ENCODE measurements at regions not wholly inside any gene's neighbourhood (a gene's known extent, or its start where the extent isn't known, plus 50 kb on each side); places are given as distances from the start of the nearest gene placed in this dataset.
"Not testable (repeated sequence)": the region's sequence is repeated elsewhere in the genome, so short reads cannot be mapped to it uniquely, and the experiment has no call there.

DNA sequence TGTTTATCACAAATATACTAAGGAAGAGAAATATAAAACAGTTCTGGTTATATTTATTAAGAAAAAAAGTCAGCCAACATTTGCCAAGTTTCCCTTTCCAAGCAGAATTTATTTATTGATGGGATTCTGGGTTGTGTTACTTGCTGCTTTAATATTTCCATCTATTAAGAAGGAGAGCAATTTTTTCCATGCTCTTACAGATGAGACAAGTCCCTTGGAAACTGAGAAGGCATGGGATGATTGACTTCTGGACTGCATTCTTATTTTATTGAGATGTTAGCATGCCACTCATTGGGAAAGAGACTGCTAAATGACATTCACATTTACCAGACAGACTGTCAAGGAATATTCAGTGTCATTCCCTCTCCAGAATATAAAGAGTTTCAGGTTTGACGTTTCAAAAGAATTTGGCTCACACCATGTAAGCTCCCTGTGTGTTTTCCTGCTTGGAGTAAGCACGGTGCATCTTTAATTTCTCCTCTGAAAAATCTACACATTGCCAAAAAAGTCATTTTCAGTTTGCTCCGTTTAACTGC lies 1565.2 kb upstream of the GOT2 start:
- DNase-seq (ENCODE audit: low read depth) = no peak

DNA sequence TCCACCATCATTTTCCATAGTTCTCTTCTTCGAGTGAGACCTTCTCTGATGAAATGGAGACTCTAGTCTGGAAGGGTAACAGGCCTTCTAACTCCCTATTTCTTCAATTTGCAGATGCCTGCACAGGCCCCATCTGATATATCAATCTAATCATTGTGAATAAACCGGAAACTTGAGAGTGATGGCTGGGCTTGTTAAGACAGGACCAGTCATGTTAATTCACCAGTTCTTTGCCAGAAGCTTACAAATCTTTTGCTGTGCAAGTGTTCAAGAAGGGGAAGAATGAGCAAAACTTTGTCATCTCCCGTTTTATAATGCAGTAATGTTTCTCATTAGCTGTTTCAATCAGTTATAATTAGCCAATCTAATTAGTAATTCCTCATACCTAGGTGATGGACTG lies 1561.3 kb upstream of the GOT2 start:
- no peak for DNase-seq (ENCODE audit: low read depth)

DNA sequence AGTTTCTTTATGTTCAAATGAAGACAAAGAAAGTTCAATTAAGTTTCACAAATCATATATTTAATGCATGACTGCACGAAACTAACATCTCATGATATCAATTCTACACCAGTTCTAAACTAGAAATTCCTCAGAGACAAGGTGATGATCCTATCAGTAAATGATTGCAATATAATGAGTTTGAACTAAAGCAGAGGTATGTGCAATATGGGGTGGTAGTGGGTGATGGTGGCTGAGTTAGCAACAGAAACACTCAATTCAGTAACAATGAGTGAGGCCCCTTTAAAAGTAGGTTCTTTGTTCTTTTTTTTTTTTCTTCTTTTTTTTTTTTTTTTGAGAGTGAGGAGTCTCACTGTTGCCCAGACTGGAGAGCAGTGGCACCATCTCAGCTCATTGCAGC lies 1551.7 kb upstream of the GOT2 start:
- DNase-seq (ENCODE audit: low read depth) = no peak

DNA sequence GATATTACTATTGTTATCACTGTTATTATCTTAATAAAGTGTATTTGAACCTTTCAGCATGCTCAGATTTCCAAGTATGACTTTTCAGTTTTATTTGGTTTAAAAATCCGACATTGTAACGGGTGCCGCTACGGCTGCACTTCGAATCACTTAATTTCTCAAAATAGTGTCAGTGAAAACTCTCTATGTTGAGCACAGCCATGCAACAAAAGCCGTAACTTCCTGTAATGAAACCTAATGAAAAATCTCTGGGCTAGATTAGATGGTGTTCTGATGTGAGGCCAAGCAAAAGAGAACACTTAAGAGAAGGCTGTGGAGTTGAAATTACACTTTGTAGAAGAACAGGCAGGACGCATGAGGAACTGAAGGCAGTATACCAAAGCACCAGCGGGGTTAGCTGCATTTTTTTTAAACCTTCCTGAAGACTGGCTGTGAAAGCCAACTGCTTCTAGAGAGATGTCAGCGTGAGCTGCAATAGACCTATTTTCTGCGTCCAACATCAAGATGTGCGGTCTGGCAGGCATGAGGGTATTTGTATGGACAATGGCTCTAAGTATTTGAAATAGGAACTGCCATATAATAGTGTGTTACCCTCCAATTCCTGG lies 1545.0 kb upstream of the GOT2 start:
- DNase-seq (ENCODE audit: low read depth) = no peak

DNA sequence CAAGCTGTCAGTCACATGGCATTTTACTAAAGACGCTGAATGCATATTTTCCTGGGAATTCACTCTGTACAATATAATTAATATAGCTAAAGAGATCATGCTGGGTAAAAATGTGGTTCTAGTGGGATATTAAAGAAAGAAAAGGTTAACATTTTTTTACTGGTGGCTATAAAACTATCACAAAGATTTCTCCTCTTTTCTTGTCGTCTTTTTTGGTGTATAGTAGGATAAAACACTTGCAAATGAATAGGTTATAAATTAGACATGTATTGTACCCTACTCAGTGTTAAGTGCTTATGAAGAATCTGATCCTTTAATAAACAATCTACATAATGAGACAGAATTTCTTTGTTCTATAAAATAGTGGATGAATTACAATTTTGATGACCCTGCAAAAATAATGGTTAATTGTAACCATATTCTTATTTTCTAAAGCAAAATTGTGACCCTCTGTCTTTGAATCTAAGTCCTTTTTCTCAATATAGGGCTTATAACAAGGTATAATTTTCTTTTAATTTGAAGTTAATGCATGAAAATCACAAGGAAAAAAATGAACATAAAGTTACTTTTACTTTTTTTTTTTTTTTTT lies 1540.4 kb upstream of the GOT2 start:
- DNase-seq (ENCODE audit: low read depth) = no peak

DNA sequence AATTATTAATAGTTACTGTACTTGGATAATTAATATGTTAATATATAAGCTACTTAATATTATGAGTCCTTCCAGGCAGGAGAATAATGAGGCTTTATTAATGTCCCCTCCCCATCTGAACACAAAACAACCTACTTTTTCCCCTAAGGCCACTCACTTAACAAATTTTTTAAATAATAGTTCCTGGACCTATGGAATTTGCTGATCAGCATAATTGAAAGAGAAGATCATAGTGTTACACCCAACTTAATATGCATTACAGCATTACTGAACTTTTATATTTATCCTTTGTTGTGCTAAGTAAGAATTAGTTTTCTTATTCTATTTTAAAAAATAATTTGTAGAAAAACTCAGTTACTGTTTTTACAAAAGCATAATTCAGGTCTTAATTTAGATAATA lies 1537.7 kb upstream of the GOT2 start:
- no peak for DNase-seq (ENCODE audit: low read depth)

DNA sequence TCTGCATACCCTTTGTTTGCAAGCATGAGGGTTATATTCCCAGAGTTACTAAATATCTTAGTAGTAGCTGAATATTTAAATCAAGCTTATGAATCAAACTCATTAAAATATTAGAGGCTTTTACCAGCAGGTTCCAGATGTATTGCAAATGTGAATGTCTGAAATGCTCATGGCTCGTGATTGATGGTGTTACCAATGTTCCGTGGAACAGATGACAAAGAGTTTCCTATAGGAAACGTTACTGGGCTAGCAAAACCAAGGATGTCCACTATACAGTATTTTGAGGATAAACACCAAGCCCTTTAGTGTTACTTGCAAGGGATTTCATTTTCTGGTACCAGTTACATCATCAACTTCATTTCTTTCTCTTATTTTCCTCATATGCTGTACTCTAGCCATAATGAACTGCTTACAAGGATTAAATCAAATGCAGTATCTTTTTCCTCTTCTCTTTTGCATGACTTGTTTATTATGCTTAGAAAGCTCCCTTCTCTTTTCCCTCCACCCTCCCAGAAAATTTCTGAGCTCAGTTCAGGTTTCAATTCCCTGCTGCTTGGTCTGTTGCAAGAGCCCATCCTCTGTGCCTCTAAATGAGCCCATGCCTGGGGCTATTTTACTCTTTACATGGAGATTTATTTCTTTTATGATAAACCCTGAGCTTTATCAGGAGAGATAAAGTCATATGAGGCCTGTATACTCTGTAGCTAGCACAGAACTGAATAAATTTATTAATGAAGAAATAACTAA lies 1537.1 kb upstream of the GOT2 start:
- no peak for DNase-seq (ENCODE audit: low read depth)

DNA sequence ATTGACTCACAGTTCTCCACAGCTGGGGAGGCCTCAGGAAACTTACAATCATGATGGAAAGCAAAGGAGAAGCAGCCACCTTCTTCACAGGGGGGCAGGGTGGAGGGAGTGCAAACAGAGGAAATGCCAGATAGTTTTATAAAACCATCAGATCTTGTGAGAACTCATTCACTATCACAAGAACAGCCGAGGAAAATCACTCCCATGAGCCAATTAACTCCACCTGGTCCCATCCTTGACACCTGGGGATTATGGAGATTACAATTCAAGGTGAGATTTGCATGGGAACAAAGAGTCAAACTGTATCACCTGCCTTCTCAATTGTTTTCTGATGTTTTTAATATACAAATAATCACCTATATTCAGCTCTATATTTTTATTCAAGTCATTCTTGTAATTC lies 1527.3 kb upstream of the GOT2 start:
- DNase-seq (ENCODE audit: low read depth) = no peak

DNA sequence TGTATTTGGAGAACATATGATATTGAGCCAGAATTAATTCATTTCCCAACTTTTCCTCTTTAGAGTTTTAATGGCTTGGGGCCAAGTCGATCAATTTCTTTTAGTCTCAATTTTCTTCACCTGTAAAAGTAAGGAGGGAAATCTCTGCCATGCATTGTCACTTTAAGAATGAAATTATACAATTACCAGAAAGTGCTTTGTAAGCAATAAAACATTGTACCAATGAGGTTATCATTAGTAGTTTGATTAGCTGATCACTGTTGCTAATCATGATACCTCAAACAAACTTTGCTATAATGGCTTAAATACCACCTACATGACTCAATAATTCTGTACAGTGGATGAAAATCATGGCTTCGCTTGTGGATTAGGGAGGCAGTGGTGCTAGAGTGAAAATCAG lies 1525.8 kb upstream of the GOT2 start:
- no peak for DNase-seq (ENCODE audit: low read depth)

DNA sequence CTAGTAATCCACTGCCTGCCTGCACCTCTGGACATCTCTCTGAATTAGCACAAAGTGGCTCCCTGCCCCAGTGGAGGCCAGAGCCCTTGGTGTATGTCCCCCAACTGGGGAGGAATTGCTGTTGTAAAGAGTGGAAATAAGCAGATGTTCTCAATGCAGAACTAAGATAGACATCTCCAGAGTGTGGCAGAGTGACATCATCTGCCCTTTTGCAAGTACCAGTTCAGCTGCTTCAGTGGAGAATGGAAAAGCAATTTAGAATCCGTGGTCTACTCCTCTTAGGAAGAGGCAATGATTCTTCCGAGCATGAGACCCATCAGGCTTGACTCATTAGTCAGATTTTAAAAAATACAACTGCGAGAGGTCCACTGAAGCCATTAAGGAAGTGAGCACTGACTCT lies 1512.0 kb upstream of the GOT2 start:
- no peak for DNase-seq (ENCODE audit: low read depth)

DNA sequence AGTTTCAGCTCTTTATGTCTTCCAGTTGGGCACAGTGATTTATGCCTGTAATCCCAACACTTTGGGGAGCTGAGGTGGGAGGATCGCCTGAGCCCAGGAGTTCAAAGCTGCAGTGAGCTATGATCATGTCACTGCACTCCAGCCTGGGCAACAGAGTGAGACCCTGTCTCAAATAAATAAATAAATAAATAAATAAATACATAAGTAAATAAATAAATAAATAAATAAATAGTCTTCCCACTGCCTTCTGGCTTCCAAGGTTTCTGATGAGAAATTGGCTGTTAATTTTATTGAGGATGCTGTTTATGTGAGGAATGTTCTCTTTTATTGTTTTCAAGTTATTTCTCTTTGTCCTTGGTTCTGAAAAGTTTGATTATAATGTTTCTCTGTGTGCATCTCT lies 1507.6 kb upstream of the GOT2 start:
- DNase-seq (ENCODE audit: low read depth) = no peak

DNA sequence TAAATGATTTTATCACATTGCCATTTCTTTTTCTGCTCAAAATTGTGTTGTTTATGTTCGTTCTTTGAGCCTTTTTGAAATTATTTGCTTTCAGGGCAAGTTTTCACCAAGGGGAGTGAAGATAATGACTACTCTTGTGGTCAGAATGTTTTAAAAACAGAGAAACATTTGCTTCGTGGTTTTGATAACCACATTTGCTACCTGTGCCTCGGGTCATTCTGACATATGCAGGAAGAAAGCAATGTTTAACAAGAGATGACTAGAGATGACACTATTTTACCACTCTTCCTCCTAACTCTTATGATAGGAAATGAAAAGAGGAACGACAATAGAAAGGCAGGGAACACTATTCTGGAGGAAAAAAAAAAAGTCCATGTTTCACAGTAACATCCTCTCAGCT lies 1496.5 kb upstream of the GOT2 start:
- peak; percentile 6 for DNase-seq (ENCODE audit: low read depth)

DNA sequence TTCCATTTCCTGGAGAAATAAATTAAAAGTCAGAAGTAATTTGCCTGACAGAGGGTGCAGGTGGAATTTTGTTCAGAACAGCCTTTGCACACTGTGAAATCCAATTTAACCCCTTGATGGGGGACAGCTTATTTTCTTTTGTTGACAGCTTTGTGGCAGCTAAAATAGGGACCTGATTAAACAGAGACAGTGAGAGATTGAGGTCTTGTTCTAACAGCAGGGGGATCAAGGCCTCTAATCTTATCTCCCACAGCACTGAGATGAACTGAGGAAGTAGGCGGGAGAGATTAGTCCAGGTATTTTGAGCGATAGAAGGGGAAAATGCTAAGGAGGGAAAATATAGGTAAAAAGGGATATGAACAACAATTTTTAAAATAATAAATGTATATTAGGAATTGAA lies 1491.4 kb upstream of the GOT2 start:
- DNase-seq (ENCODE audit: low read depth) = no peak

DNA sequence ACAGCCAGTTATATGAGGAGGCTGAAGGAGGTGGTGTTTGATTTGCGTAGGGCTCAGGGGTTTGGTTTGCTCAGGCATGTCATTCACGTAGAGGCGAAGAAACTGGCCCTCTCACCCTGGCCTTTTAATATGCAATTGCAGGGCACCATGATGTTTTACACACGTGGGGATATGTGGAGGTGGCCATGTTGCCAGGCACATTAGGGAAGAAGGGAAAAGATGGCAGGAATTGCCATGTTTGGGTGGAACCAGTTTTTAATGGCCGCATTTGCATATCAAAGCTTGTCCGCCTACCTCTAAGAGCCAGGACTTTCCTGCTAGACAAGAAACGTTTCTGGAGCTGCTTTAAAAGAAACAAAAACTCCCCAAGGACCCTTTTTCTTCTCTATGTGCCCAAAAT lies 1483.7 kb upstream of the GOT2 start:
- DNase-seq (ENCODE audit: low read depth) = no peak

DNA sequence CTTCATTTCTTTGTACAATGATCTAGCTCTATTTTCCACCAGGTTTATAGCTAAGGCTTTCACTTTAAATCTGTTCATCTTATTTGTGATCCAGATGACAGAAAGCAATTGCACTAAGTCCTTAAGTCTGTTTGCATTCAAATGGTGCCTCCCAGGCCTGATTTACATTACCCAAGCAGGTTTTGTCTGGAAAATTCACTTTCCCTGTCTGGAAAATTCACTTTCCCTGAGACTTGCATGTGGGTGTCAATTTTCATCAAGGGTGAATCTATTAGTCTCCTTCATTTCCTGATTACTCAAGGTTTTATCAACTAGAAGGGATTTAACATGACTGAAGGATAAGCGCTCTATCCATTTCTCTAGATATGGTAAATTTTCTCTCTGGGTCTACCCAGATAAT lies 1480.2 kb upstream of the GOT2 start:
- DNase-seq (ENCODE audit: low read depth) = no peak

DNA sequence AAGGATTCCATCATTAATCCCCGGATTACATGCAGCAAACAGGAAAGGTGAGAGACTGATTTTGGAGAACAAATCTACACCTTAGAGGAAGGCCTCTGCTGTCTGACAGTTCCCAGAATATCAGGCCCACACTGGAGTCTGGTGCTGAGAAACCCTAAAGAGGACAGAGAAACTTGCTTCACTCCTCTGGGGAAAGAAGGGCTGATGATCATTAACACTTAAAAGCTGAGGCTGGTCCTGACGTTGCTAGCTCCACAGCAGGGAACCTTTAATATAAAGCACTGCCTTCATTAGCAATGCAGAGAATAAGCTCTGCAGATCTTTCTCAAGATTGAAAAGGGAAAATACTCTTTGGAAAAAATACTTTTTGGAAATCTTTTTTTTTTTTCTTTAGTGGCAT lies 1472.4 kb upstream of the GOT2 start:
- no peak for DNase-seq (ENCODE audit: low read depth)

DNA sequence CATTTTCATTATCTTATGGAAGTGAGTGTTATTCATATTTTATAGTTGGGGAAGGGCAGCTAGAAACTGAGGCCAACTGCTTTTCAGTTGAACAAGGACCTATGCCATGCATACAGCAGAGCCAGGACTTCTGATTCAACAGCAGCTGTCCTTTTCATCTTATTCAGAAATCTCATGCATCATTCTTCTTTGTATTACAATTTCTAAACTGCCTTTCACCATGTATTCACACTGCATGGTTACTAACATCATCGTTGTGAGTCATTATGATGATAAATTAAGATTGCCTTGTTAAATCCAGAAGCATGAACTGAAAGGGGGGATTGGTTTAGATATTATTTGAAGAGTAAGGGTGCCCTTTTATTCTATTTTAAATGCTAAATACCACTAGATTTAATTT lies 1470.1 kb upstream of the GOT2 start:
- peak; percentile 5 for DNase-seq (ENCODE audit: low read depth)

DNA sequence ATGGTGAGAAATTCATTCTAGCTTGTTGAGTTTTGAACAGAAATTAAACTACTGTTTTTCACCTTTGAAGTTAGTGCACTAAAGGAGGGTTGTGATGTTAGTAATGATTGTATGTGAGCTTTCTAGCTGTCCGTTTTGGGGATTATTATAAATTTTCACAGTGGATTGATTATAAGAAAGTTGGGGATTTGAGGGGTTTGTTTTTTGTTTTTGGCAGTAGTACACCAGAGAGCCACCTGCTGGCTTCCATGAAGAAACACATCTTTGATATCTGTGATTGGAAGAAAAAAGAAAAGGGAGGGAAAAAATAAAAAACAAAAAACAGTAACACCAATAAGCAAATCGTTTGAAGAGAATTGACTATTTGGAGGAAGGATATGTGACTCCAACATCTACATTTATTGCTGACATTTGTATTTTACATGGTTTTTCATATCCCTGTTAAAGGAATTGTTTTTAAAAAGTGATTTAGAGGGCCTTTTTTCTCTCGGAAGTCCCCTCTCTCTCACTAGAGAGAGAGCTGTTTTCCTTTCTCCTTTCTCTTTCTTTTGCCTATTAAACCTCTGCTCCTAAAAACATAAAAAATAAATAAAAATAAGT lies 1469.5 kb upstream of the GOT2 start:
- peak; percentile 4 for DNase-seq (ENCODE audit: low read depth)

DNA sequence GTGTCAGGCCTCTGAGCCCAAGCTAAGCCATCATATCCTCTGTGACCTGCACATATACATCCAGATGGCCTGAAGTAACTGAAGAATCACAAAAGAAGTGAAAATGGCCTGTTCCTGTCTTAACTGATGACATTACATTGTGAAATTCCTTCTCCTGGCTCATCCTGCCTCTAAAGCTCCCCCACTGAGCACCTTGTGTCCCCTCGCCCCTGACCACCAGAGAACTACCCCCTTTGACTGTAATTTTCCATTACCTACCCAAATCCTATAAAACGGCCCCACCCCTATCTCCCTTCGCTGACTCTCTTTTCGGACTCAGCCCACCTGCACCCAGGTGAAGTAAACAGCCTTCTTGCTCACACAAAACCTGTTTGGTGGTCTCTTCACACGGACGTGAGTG lies 1466.6 kb upstream of the GOT2 start:
- DNase-seq (ENCODE audit: low read depth) = not testable (repeated sequence)

DNA sequence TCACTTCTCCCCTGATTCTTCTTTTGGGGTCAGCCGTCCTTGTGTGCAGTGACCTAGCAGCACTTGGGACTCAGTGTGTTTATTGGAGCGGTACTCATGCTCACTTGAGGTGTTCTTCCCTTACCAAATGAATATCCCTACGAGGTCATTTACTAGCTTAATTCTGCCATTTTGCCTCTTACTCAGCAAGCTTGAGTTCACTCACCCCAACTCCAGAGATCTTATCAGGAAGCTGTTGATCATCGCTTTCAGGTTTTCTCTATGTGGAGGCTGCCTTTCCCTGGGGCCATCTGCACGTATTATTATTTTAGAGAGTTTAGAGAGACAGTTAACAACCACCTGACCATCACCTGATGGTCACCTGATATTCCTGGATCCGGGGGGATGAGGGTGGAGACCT lies 1466.0 kb upstream of the GOT2 start:
- no peak for DNase-seq (ENCODE audit: low read depth)

DNA sequence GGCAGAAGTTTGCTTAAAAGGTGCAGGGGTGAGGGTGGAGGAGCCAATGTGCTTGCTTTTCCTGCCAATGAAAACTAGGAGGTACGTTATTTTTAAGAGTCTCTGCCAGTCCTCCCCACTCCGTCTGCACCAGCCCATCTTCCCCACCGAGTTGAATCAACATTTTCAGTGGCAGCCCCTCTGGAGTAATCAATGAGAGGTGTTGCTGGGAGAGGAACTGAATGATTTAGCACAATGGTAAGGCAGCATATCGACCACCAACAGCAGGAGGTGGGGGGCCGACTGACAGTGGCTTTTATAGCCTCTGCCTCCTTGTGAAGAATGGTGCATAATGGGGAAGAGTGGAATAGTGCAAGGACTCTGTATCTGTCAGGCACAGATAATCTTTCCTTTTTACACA lies 1465.0 kb upstream of the GOT2 start:
- DNase-seq (ENCODE audit: low read depth) = no peak

DNA sequence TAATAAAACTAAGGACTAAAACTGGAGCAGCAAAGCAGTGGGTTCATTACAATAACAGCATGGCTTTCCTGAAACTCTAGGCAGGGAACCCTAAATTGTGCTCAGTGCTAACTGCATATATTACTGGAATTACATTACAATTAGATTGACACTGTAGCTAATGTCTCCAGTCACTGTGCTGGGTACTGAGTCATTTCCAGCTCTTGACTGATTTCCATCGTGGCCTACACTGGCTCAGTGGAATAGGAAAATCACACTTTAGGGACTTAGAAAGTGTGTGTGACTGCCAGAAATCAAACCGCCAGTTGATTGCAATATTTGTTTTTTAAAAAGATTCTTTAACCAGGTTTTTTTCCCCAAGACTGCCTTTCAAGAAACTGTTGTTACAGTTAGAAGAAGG lies 1447.4 kb upstream of the GOT2 start:
- DNase-seq (ENCODE audit: low read depth) = no peak

DNA sequence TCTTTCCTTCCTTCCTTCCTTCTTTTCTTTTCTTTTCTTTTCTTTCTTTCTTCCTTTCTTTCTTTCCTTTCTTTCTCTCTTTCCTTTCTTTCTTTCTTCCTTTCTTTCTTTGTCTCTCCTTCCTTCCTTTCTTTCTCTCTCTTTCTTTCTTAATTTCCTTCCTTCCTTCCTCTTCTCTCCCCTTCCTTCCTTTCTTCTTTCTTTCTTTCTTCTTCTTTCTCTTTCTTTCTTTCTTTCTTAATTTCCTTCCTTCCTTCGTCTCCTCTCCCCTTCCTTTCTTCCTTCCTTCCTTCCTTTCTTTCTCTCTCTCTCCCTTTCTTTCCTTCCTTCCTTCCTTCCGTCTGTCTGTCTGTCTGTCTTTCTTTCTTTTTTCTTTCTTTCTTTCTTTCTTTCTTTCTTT lies 1446.5 kb upstream of the GOT2 start:
- no peak for DNase-seq (ENCODE audit: low read depth)

Data from HT1080 (cell line).